ENCODE measurements at regions not wholly inside any gene's neighbourhood (a gene's known extent, or its start where the extent isn't known, plus 50 kb on each side); places are given as distances from the start of the nearest gene placed in this dataset.

- TF ChIP-seq EZH2 (IDR thresholded peaks at IDR 0.05; ENCODE audit: low read length) = no peak
- TF ChIP-seq, protein P1, sequence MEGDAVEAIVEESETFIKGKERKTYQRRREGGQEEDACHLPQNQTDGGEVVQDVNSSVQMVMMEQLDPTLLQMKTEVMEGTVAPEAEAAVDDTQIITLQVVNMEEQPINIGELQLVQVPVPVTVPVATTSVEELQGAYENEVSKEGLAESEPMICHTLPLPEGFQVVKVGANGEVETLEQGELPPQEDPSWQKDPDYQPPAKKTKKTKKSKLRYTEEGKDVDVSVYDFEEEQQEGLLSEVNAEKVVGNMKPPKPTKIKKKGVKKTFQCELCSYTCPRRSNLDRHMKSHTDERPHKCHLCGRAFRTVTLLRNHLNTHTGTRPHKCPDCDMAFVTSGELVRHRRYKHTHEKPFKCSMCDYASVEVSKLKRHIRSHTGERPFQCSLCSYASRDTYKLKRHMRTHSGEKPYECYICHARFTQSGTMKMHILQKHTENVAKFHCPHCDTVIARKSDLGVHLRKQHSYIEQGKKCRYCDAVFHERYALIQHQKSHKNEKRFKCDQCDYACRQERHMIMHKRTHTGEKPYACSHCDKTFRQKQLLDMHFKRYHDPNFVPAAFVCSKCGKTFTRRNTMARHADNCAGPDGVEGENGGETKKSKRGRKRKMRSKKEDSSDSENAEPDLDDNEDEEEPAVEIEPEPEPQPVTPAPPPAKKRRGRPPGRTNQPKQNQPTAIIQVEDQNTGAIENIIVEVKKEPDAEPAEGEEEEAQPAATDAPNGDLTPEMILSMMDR (optimal IDR thresholded peaks at IDR 0.05 in 1 of 3, IDR thresholded peaks at IDR 0.05 in 1 of 3, conservative IDR thresholded peaks at IDR 0.05 in 1 of 3; ENCODE audit: extremely low read depth in 1 of 3, insufficient read depth in 2 of 3, low read length in 3 of 3) = no peak
Observed at GRCh38 chr4:170414360-170414759, 324.6 kb upstream of the AADAT start.
